ENCODE measurements at regions not wholly inside any gene's neighbourhood (a gene's known extent, or its start where the extent isn't known, plus 50 kb on each side); places are given as distances from the start of the nearest gene placed in this dataset.
"Not testable (repeated sequence)": the region's sequence is repeated elsewhere in the genome, so short reads cannot be mapped to it uniquely, and the experiment has no call there.

DNA sequence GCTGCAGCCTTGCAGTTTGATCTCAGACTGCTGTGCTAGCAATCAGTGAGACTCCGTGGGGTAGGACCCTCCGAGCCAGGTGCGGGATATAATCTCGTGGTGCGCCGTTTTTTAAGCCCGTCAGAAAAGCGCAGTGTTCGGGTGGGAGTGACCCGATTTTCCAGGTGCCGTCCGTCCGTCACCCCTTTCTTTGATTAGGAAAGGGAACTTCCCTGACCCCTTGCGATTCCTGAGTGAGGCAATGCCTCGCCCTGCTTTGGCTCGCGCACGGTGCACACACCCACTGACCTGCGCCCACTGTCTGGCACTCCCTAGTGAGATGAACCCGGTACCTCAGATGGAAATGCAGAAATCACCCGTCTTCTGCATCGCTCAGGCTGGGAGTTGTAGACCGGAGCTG lies 203.2 kb downstream of the SNCAIP start:
- not testable (repeated sequence) for DNase-seq

DNA sequence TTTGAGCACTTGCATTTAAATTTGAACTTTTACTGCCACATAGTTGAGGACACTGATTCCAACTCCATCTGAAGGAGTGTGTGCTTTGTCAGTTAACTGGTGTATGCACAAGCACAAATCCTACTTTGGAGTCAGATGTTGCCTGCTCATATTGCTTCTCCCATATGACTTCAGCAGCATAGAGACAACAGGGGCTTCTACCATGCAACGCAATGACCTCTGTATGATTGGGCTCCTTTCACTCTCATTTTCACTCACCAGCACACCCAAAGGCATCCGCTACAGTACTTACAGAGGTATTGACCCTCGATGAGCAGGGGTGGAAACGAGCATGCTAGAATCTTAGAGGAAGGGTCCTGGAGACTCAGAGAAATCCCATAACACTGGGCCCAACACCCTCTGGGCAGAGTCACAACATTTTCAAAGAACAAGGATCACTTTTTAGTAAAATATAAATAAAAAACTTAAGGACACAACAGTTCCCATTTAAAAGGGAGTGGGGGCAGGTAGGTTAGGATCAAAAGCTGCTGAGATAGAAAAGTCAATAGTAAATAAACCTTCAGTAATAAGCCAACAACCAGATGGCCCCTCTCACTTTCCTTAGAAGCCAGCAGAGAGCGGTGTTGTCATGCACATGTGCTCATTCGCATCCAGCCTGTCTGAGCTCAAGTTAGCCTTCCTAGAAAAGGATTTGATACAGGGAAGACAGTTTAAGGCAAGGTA lies 203.8 kb downstream of the SNCAIP start:
- peak in 1 of 2 donors; percentile 33 for DNase-seq

DNA sequence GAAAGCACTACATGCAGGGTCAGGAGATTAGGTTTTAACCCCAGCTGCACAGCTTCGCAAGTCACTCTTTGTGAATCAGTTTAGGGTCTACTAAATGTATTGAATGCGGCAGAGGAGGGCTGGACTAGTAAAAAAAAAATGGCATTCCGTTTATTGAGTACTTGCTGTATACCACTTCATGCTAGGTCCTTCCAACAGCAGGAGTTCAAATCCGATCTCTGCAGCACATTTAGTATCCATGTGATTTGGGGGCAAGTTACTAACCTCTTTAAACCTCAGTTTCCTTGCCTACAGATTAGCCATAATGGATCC lies 204.4 kb downstream of the SNCAIP start:
- no peak for DNase-seq

DNA sequence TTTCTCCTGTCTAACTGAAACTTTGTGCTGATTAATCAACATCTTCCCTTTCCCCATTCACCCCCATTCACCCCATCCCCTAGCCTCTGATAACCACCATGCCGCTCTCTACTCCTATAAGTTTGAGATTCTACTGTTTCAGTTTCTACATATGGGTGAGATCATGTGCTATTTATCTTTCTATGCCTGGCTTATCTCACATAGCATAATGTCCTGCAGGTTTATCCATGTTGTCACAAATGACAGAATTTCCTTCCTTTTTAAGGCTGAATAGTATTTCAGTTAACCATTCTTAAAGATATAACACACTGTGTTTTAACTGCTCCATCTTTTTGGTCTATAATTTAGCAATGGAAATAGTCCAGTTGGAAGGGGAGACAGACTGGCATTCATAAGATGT lies 205.1 kb downstream of the SNCAIP start:
- no peak for DNase-seq

DNA sequence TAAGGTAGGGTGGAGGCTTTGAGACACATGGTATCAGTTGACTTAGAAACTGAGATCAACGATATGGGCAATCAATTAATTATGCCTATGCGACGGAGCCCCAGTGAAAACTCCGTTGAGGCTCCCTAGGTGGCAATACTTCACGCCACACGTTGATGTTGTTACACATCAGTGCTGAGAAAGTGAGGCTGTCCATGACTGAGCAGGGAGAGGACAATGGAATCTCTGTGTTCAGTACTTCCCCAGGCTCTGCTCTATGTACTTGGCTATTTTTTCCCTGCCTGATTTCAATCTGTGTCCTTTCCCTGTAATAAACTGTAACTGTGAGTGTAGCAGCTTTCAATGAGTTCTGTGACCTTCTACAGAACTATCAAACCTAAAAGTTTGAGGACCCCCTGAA lies 211.7 kb downstream of the SNCAIP start:
- DNase-seq = no peak

DNA sequence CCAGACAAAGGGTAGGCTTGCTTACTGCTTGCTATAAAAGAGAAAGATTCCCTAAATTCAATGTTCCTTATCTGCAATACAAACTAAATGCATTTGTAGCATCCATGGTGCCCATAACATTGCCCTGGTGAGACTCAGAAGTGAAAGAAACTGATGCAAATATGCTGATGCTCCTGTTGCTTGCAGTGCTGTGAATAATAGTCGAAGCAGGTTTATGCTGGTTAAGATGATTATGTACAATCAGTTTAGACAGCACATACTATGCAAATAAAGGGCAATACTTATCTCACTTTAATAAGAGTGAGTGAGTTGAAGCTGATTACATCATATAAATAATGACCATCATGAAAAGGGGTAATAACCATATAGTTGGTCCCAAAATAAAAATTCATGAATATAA lies 215.5 kb downstream of the SNCAIP start:
- DNase-seq = no peak

DNA sequence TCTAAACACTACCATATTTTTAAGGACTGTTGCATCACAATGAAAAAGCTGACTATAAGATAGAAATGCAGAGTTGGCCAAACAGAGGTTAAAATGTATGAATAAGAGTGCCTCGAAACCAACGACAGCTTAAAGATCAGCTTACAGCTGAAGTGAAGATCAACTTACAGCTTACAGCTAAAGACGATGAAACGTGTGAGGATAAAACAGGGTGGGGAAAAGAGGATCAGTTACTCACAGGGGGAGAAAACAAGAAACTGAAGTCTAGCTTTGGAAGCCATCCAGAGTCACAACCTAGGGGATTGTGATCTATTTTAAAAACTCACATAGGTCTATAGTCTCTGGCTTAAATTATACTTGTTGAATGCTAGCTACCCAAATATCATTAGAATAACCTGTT lies 220.0 kb downstream of the SNCAIP start:
- no peak for DNase-seq

DNA sequence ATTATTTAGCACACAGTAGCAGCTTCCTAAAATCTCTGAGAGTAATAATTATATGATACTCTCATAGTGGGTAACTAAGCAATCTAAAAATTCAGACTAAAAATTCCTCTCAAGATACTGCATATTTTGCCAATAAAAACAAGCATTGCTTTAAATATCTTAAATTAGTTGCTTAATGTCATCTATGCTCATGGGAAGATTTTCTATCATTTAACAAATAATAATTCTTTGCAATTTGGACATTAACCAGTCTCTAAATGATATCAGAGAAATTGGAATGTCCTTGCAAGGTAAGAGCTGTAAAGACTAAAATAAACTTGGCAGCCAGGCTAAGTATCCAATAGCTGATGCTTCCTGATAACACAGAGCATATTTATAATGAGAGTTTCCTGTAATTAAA lies 221.8 kb downstream of the SNCAIP start:
- no peak for DNase-seq

DNA sequence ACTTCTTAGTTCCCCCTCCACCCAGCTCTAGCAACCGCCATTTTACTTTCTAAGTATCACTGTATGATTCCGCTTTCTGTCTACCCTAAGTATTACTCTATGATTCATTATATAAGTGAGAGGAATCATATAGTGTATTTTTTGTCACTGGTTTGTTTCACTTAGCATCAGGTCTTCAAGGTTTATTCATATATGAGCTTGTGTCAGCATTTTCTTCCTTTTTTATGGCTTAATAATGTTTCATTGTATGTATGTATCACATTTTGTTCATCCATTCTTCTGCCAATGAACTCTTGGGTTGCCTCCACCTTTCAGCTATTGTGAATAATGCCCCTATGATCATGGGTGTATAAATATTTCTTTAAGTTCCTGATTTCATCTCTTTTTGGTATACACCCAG lies 222.8 kb downstream of the SNCAIP start:
- no peak for DNase-seq

DNA sequence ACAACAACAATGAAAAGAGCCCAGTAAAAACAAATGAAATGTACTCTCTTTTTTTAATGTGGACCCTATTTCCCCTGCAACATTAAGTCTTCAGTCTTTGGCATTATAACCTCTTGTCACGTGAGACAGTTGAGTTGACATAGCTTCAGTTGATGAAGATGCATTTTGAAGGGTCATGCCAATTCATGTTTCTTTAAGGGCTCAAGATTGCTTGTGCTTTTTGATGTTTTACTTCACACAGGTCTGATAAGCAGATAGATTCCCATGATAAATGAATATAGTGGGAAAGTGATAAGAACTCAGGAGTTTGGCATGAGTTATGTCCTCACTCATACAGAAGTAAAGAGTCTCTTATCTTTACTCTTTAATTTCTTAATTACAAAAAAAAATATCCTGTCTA lies 229.4 kb downstream of the SNCAIP start:
- DNase-seq = no peak

DNA sequence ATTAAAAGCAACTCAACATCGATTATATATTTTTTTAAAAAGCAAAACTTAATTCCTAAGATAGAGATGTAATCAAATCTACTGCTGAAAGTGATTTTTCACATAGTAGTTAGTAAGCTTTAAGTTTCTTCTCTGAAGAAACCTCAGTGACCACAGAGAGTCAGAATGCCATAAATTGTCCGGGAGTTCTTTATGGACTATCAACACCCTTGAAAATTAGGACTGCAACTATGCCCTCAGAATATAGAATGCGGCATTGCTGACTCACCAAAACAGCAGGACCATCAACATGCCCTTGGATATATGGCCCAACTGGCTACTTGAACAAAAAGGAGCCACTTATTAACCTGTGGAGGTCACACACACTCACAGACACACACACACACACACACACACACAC lies 228.9 kb upstream of the SNX2 start:
- no peak for DNase-seq

DNA sequence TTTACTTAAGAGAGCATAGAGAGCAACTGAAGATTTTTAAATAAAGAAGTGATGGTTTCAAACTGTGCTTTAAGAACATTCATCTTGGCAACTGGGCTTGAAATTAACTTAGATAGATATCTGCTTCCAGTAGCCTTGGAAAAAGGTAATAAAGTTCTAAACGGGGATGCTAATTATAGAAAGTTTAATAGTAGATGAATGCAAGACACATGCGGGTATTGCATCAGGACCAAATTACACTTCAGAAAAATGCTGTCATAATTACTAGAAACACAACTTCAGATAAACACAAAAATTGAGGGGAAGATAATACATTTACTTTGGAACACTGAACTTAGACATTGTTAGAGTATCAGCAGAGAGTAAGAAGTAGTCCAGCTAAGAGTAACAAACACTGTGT lies 227.7 kb upstream of the SNX2 start:
- no peak for DNase-seq

DNA sequence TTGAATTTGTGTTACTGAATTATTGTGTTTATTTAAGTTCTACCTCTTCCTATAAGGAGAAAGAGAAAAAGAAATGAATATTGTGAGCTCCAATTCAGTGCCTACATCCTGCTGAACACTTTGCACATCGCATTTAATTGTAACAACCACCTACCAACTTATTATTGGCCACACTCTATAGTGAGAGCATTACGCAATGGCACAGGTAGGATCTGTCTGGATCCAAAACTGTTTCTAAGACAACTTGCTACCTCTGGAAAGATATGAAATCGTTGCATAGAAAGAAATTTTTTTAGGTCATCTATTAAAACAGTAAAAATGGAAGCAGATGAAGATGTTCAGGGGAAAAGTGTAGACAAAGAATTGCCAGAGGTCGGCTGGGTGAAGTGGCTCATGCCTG lies 227.2 kb upstream of the SNX2 start:
- DNase-seq = no peak

DNA sequence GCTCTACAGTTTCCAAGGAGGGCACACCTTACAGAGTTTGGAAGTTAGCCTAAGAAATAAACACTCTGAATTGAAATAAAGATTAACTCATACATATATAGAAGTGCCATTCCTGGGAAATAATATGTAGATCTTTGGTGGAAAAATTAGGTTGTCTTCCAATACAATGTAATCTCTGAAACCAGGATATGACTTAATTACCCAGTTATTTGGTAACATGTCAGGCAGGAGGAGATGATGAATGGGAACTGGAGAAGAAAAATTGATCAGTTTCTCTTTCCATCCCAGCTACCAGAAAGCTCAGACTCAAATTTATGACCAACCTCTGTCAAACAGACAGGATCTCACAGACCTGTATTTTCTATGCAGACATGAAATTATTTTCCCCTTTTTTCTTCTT lies 215.2 kb upstream of the SNX2 start:
- DNase-seq = no peak

DNA sequence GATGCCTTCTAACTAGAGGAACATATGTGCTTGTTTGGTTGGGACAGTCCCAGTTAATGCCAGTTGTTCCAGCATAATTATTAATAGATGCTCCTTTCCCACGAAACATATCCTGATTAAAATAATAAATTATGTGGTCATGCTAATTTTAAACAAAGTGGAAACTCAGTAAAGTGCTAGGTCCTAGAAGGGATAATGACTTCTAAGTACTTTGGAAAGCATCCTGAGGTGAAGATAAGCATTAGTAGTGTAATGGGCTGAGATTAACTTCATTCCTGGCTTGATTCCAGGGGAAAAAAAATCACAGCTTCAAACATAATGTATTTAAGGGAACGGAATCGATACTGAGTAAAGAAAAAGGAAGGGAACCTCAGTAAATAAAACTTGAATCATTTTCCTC lies 213.7 kb upstream of the SNX2 start:
- no peak for DNase-seq

DNA sequence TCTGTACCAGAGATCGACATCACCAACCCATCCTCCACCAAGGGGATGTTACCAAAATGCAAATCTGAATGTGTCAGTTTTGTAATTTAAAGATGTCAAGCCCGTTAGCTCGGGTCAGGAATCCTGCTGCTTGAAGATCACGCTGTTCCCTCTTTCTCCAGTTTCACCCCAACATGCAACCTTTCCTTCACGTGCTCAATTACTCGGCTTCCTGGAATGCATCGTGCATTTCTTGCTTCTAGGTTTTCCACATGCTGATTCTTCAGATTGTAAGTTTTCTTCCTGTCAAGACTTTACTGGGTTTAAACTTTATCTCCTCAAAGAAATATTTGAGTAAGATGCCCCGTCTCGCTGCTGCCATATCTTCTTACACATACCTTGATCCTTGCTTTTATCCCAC lies 209.5 kb upstream of the SNX2 start:
- no peak for DNase-seq

DNA sequence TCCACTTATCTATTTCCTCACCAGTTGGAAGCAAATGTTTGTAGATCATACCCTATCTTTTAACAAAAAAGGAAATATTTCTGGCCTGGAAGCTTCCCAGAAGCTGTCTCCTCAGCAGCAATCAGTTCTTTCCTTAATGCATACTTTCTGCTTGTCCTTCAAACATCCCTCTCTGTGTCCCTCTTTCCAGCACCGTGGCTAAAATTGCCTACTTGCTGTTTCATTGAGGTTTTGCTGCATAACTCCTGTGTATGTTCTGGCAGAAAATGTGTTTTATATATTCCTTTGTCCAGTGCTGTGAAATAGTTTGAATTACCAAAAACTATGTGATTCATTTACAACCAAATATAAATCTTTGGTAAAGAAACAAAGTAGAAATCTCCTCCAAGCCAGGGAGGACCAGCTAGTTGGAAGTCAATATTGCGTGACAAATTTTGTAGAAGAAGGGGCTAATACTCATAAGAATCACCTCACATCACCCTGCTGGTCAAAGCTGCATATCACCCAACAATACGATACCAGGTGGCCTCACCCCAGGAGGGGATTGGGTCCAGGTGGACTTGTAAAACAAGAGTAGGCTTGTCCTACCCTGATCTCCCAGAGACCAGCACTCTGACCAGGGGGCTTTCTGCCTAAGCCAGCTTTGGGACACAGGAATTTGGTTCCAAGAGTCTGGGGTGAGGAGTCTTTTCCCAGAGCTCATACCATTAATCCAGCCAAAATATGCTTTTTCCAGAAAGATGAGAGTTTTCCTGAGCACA lies 198.4 kb upstream of the SNX2 start:
- DNase-seq = no peak

DNA sequence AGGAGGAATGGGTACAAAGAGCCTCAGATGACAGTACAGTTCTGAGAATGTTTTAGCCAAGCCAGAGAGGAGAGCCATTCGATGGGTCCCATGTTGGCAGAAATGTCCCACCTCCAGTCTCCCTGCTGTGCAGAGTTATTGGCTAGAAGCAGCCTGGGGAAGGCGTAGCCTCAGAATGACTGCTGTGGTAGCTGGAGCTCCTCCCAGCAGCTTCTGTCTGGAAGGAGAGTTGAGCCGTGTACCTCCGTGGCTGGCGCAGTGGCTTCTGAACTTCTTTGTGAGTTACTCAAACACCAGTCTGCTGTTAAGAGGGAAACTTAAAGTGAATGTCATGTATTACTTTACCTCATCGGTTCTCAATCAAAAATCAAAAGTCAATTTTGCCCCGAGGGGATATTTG lies 193.3 kb upstream of the SNX2 start:
- DNase-seq = no peak

DNA sequence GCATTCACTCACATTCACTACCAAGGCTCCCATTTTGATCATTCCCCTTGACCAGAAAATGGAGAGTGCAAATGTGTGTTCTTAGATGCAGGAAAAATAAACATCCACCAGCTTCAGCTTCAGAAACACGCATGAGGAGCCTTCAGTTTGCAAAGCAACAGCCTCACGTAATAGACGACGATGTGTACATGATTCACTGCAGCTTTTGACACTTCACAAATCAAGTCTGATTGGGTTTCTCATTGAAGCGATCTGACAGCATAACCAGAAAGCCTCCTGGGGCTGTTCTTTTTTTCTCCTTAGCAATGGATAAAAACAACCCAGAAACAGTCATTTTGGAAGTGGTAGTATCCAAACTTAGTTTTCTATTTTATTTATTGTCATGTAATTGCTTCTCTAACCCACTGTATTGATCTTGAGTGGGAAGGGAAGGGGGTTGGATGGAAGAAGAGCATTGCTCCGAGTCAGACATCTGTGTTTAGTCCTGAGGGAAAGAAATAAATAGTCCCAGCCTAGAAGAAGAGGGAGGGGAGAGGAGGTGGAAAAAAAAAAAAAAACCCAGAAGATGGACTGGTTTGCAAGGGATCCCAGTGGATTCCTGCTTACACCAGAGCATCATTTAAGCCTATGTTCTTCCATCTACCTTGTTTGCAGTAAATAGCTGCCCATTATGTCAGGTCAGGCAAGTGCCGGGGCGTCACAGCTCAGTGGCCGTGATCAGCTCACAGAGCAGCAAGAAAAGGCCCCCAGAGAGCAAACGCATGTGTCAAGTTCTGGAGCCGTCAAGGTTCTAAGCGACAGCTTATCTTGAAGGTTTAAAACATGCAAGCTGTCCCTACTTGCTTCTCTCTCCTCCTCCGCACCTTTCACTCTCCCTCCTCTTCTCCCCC lies 190.2 kb upstream of the SNX2 start:
- DNase-seq = no peak

DNA sequence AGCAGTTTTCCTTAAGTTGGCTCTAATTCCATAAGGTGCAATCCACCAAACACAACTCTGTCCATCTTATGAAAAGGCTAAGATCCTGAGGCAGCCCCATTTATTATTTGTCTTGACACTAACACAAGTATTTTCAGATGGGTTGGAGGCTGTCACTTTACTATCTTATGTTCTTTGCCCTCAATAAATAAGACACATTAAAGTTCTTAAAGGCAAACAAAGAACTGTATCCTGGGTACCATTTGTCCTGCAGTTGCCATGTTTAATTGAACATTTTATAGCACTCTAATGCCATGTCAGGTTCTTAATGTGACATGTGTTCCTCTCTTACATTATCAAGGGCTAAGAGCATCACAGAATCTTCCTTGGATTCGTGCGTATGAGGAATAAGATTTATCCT lies 189.5 kb upstream of the SNX2 start:
- DNase-seq = no peak

DNA sequence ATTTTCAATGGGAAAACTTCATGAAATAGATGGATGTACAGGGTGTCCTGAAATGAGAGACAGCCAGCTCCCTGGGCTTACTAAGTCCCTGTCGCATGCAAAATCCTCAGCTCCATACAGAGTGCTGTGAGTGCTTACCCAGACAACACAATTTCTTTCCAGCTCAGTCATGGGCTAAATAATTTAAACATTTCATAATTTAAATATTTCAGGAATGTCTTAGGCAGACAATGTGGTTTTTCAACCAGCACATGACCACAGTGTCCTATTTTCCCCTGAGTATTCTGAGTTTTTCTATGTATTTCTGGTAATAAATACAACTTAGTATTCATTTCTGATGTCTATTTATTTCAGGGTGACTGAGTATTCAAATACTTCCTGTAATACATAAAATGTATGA lies 188.5 kb upstream of the SNX2 start:
- DNase-seq = no peak

DNA sequence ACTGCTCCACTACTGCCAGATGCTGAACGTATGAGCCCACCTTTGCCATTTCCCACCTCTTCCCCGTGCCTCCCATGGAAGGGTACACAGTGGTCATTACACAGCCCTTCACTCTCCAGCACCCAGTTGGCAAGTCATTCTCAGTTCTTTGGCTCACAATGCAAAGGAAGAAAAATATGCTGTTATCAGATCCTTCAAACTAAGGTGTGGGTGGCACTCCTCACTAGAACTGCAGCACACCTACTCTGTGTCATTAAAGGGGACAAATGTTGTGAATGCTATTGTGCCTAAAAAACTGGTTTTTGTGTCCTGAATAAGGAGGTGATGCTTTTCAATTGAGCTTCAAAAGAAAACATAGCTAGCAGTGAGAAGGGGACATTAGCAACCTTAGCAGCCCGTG lies 183.1 kb upstream of the SNX2 start:
- DNase-seq = no peak

DNA sequence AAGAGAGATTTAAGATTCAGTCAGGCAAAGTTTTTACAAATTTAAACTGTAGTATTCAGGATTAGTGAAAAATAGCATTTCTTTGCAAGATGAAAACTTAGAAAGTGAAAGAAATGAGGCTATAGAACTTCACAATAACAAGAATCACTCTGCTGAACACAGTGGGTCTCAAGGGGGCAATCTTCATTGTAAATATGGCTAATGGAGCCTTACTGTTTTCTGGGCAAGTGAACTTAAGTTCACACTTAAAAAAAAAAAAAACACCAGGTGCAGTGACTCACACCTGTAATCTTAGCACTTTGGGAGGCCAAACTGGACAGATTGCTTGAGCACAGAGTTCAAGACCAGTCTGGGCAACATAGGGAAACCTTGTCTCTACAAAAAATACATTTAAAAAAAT lies 175.9 kb upstream of the SNX2 start:
- DNase-seq = no peak

DNA sequence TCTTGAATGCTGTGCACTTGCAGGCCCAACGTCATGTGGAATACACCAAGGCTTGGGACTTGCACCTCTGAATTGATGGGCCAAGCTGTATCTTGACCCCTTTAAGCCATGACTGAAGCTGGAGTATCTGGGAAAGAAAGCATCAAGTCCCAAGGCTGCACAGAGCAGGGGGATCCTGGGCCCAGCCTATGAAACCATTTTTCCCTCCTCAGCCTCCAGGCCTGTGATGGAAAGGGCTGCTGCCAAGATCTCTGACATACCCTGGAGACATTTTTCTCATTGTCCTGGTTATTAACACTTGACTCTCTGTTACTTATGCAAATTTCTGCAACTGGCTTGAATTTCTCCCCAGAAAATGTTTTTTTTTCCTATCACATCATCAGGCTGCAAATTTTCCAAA lies 174.0 kb upstream of the SNX2 start:
- no peak for DNase-seq
